Transverse colon (tissue), 4 donors: ENCODE measurements at regions not wholly inside any gene's neighbourhood (a gene's known extent, or its start where the extent isn't known, plus 50 kb on each side); places are given as distances from the start of the nearest gene placed in this dataset.

ENCODE experiments used
- DNase-seq: peaks from one replicate; pipeline ENCODE4 v3.0.0-alpha.2; 2019
- H3K27ac ChIP-seq, 4 donors: fragments of 200-600 bp; sonication (generic); 2 replicates each; pipeline ENCODE4 v1.5.1; 2016 to 2018; ENCODE audit warnings: inconsistent platforms in 4 of 4
- H3K27me3 ChIP-seq: fragments of 200-600 bp; sonication (generic); 2 replicates; pipeline ENCODE4 v1.5.1; 2017; ENCODE audit warnings: inconsistent platforms
- H3K36me3 ChIP-seq, 4 donors: fragments of 200-600 bp; sonication (generic); 2 replicates each; pipeline ENCODE4 v1.5.1; 2017 to 2019; ENCODE audit warnings: inconsistent platforms in 4 of 4
- H3K4me1 ChIP-seq, 4 donors: fragments of 200-600 bp; sonication (generic); 2 replicates each; pipeline ENCODE4 v1.5.1; 2017 to 2020; ENCODE audit warnings: inconsistent platforms in 4 of 4
- H3K4me3 ChIP-seq, 4 donors: fragments of 200-600 bp; sonication (generic); 1 replicate in 1 of 4; 2 replicates in 3 of 4; pipeline versions ENCODE4 v1.5.1 to v1.6.1; 2017 to 2019; ENCODE audit warnings: inconsistent platforms in 4 of 4
- H3K9me3 ChIP-seq, 2 donors: fragments of 200-600 bp; sonication (generic); 2 replicates each; pipeline ENCODE4 v1.5.1; 2017 to 2019; ENCODE audit warnings: inconsistent platforms in 2 of 2
- EP300 ChIP-seq: sonication (generic); formaldehyde crosslinking; IDR thresholded peaks from one replicate; pipeline ENCODE4 v1.6.1; 2017; ENCODE audit warnings: antibody characterized with exemption, low read depth
- POLR2A ChIP-seq: fragments of 450-650 bp; IDR thresholded peaks from one replicate; pipeline ENCODE4 v1.6.1; 2016; ENCODE audit warnings: antibody characterized with exemption, mild to moderate bottlenecking, moderate library complexity
- POLR2AphosphoS5 ChIP-seq, 3 donors: sonication (generic); formaldehyde crosslinking; IDR thresholded peaks; one replicate each; pipeline ENCODE4 v1.6.1; 2016; ENCODE audit warnings: antibody characterized with exemption in 3 of 3
- WGBS, 2 donors: methylation state at CpG; one replicate each; pipeline ENCODE4 v1.1.5; 2018; ENCODE audit warnings: low coverage in 1 of 2; 5-methylcytosine and 5-hydroxymethylcytosine counted together
- in situ Hi-C, 4 donors: fragments of 200-750 bp; cut with MboI; loops; one replicate each; pipeline versions ENCODE4 v1.15.0 to v1.15.1; 2017; ENCODE audit warnings: low sequenced_read_pairs in 3 of 4, low pct_ligation_motif_present in 1 of 4, low pct_unique_long_range_greater_than_20kb in 1 of 4
- intact Hi-C: fragments of 100-400 bp; cut with DNase I; formaldehyde crosslinking; loops from one replicate; pipeline ENCODE4 v1.15.1; 2023; ENCODE audit warnings: low total_unique reads
- TF ChIP-seq, protein P1 (sequence below), 5 experiments: fragments of 200-600 bp in 3 of 5; fragments of 450-650 bp in 2 of 5; sonication (generic) in 3 of 5; IDR thresholded peaks; 1 replicate in 2 of 5; 2 replicates in 3 of 5; pipeline ENCODE4 v1.5.1; 2016 to 2017; ENCODE audit warnings: antibody characterized with exemption in 5 of 5, inconsistent platforms in 3 of 5, mild to moderate bottlenecking in 2 of 5, moderate library complexity in 1 of 5

DNA sequence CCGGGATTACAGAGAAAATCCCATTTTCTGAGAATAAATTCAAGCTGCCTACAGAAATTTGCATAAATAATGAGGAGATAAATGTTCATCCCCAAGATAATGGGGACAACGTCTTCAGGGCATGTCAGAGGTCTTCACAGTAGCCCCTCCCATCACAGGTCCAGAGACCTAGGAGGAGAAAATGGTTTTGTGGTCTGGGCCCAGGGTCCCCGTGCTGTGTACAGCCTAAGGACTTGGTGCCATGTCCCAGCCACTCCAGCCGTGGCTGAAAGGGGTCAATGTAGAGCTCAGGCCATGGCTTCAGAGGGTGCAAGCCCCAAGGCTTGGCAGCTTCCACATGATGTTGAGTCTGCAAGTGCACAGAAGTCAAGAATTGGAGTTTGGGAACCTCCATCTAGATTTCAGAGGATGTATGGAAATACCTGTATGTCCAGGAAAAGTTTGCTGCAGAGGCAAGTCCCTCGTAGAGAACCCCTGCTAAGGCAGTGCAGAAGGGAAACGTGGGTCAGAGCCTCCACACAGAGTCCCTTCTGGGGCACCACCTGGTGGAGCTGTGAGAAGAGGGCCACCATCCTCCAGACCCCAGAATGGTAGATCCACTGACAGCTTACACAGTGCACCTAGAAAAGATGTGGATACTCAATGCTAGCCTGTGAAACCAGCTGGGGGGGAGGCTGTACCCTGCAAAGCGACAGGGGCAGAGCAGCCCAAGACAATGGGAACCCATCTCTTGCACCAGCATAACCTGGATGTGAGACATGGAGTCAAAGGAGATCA, 176.3 kb downstream of the RASSF9 start:
- TF ChIP-seq POLR2AphosphoS5 (IDR thresholded peaks at IDR 0.05): no peak
- no peak for TF ChIP-seq EP300
- no peak for TF ChIP-seq POLR2A
- TF ChIP-seq, protein P1, sequence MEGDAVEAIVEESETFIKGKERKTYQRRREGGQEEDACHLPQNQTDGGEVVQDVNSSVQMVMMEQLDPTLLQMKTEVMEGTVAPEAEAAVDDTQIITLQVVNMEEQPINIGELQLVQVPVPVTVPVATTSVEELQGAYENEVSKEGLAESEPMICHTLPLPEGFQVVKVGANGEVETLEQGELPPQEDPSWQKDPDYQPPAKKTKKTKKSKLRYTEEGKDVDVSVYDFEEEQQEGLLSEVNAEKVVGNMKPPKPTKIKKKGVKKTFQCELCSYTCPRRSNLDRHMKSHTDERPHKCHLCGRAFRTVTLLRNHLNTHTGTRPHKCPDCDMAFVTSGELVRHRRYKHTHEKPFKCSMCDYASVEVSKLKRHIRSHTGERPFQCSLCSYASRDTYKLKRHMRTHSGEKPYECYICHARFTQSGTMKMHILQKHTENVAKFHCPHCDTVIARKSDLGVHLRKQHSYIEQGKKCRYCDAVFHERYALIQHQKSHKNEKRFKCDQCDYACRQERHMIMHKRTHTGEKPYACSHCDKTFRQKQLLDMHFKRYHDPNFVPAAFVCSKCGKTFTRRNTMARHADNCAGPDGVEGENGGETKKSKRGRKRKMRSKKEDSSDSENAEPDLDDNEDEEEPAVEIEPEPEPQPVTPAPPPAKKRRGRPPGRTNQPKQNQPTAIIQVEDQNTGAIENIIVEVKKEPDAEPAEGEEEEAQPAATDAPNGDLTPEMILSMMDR (IDR thresholded peaks at IDR 0.05): no peak
- Histone ChIP-seq H3K4me3 (no peak overlapping the region), H3K4me1 (no peaks in the 10 kb centered on the region), H3K36me3 (no peaks in the 10 kb centered on the region), H3K27ac (no peak overlapping the region), H3K27me3 (no peaks in the 10 kb centered on the region), H3K9me3 (no peaks in the 10 kb centered on the region)
- intact Hi-C loops (no loop called here), in situ Hi-C loops (no loop called here)
- WGBS, 2 donors: 49% methylated on average over 7 of the region's 7 CpGs; no CpG with 5 or more reads in 1 of the 2 donors
- DNase-seq: no peak

DNA sequence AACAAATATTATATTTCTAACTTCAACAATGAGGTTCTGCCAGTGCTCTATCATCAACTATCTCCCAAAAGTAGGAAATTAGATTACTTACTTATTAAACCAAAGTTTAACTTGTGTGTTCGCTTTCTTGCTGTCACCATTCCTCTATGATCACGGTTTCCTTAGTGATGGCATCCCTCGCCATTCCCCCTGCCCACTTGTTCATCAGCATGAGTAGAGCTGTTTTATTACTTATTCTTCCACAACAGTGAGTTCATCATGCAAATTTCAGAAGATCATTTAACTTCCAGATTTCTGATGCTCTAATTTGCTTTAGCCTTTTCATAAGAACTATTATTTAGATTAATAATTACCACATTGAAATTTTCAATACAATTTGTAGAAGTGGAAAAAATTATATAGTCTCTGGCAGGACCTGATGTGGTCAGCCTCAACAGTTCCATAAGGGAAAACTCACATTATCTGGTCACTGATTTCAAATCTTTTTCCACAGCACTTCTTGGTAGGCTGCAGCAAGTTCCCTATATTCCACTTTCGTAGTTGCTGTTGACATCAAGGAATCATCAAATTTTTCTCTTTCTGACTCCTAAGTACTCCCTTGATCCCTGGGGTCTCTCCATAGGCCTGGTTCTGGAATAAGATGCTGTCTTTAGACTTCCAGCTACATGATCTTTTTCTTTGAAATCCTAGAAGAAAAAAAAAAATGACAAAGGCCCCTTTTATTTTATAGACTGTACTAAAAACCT, 174.6 kb downstream of the RASSF9 start:
- intact Hi-C loops: no loop called here
- Histone ChIP-seq H3K9me3 (no peaks in the 10 kb centered on the region), H3K27me3 (no peaks in the 10 kb centered on the region), H3K27ac (no peak overlapping the region), H3K36me3 (no peaks in the 10 kb centered on the region), H3K4me3 (no peak overlapping the region), H3K4me1 (no peaks in the 10 kb centered on the region)
- in situ Hi-C loops: no loop called here
- WGBS, 2 donors: 84 to 85% methylated on average over 4 of the region's 4 CpGs
- DNase-seq: no peak
- no peak for TF ChIP-seq POLR2AphosphoS5 (IDR thresholded peaks at IDR 0.05)

DNA sequence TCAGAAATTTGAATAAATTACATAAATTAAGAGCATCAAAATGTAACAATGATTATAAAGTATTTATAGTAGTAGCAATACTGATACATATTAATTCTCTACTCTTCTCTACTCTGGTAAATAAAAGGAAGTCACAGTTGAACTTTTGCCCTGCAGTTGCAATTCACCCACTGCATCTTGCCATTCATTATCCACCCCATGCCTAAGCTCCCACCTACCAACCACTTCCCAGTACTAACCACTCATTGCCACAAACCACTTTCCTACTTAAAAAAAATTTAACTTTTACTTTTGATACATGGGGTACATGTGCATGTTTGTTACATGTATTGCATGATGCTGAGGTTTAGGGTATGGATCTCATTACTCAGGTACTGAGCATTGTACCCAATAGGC, 174.0 kb downstream of the RASSF9 start:
- H3K9me3 ChIP-seq: no peaks in the 10 kb centered on the region
- no peak overlapping the region for H3K4me3 ChIP-seq
- intact Hi-C loops (no loop called here), in situ Hi-C loops (no loop called here)
- DNase-seq: no peak
- H3K4me1 ChIP-seq: no peaks in the 10 kb centered on the region
- TF ChIP-seq, protein P1 (IDR thresholded peaks at IDR 0.05): no peak
- TF ChIP-seq POLR2AphosphoS5 (IDR thresholded peaks at IDR 0.05) (no peak), POLR2A (no peak), EP300 (no peak)
- no peaks in the 10 kb centered on the region for H3K36me3 ChIP-seq
- H3K27ac ChIP-seq: no peak overlapping the region
- no peaks in the 10 kb centered on the region for H3K27me3 ChIP-seq

DNA sequence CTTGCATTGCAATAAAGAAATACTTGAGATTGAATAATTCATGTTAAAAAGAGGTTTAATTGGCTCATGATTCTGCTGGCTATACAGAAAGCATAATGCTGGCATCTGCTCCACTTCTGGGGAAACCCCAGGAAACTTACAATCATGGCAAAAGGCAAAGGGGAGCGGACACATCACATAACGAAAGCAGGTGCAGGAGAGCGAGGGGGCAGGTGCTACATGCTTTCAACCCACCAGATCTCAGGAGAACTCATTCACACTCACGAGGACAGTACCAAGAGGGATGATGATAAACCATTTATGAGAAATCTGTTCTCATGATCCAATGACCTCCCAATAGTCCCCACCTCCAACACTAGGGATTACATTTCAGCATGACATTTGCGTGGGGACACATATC, 172.6 kb downstream of the RASSF9 start:
- no peak for TF ChIP-seq POLR2A
- TF ChIP-seq EP300: no peak
- Histone ChIP-seq H3K4me1 (no peaks in the 10 kb centered on the region), H3K27me3 (no peaks in the 10 kb centered on the region), H3K9me3 (no peaks in the 10 kb centered on the region), H3K27ac (no peak overlapping the region), H3K36me3 (no peaks in the 10 kb centered on the region), H3K4me3 (no peak overlapping the region)
- no peak for DNase-seq
- in situ Hi-C loops: no loop called here
- 67 to 70% methylated on average over 3 to 5 of the region's 5 CpGs for WGBS, 2 donors
- intact Hi-C loops: no loop called here

DNA sequence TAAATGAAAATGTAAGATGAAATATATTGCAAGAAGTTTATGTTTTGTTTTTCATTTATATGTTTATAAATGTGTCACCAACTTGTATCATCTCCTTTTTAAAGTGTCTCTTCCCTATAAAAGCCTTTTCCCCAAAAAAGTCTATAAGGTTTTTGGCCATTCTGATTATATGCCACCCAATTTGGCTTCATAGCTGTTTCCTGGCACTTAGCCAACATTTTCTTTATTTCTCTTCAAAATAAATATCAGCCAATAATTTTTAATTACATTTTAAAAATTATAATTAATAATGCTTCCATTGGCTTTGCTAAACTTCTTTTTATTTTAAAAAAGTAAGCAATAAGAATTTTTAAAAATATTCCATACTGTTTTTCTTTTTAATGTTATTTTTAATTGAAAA, 171.8 kb downstream of the RASSF9 start:
- intact Hi-C loops: no loop called here
- in situ Hi-C loops: no loop called here
- H3K9me3 ChIP-seq: no peaks in the 10 kb centered on the region
- H3K4me1 ChIP-seq: no peaks in the 10 kb centered on the region
- no peak overlapping the region for H3K27ac ChIP-seq
- no peaks in the 10 kb centered on the region for H3K36me3 ChIP-seq
- H3K4me3 ChIP-seq: no peak overlapping the region
- H3K27me3 ChIP-seq: no peaks in the 10 kb centered on the region
- TF ChIP-seq POLR2A (no peak), EP300 (no peak), POLR2AphosphoS5 (IDR thresholded peaks at IDR 0.05) (no peak)
- TF ChIP-seq, protein P1 (IDR thresholded peaks at IDR 0.05): no peak
- no peak for DNase-seq
